ENCODE measurements at regions not wholly inside any gene's neighbourhood (a gene's known extent, or its start where the extent isn't known, plus 50 kb on each side); places are given as distances from the start of the nearest gene placed in this dataset.
"Not testable (repeated sequence)": the region's sequence is repeated elsewhere in the genome, so short reads cannot be mapped to it uniquely, and the experiment has no call there.

GRCh38 chr2:186380805-186381204, 105.3 kb upstream of the ZC3H15 start:
- in situ Hi-C loops (cut with HindIII; ENCODE audit: low pct_unique_long_range_greater_than_20kb, low sequenced_read_pairs) = no loop called here
- no peak for DNase-seq (ENCODE audit: low read depth, low spot score)

- in situ Hi-C loops (cut with HindIII; ENCODE audit: low pct_unique_long_range_greater_than_20kb, low sequenced_read_pairs) = no loop called here
- DNase-seq (ENCODE audit: low read depth, low spot score) = no peak
These were observed 104.5 kb upstream of the ZC3H15 start for GRCh38 chr2:186381573-186381972.

GRCh38 chr2:186382932-186383331, 103.1 kb upstream of the ZC3H15 start:
- DNase-seq (ENCODE audit: low read depth, low spot score) = no peak
- in situ Hi-C loops (cut with HindIII; ENCODE audit: low pct_unique_long_range_greater_than_20kb, low sequenced_read_pairs) = no loop called here

DNA sequence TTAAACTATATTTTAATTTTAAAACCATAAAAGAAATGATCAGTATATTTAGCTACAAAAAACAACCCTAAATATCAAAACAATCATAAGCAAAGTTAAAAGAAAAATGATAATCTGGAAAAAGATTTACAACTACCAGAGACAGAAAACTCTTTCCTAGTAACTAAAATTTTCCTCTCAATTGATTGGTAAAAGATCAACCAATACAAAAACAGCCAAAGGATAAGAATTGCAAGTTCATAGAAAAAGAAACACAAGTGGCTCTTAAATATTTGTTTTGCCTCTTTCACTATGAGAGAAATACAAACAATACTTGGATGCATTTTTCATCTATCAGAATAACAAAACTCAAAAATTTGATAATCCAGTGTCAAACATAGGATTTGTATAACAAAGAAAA, 101.8 kb upstream of the ZC3H15 start:
- in situ Hi-C loops (cut with HindIII; ENCODE audit: low pct_unique_long_range_greater_than_20kb, low sequenced_read_pairs) = no loop called here
- no peak for DNase-seq (ENCODE audit: low read depth, low spot score)

GRCh38 chr2:186385638-186386201, 100.3 kb upstream of the ZC3H15 start:
- DNase-seq (ENCODE audit: low read depth, low spot score); in situ Hi-C loops (cut with HindIII; ENCODE audit: low pct_unique_long_range_greater_than_20kb, low sequenced_read_pairs): not testable (repeated sequence)

DNA sequence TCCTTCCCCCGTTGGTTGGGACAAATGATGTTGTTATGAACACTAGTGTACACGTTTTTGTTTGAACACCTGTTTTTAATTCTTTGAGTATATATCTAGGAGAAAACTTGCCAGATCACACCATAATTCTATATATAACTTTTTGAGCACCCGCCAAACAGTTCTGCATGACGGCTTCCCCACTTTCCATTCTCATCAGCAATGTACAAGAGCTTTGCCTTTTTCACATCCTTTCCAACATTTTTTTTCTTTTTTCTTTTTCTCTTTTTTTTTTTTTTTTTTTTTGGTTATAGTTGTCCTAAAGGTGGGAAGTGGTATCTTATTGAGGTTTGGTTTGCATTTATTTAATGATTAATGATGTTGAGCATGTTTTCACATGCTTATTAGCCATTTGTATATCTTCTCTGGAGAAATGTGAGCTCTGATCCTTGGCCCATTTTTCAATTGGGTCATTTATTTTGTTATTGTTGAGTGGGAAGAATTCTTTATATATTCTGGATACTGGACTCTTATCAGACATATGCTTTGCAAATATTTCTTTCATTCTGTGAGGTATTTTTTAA, 86.9 kb upstream of the ZC3H15 start:
- no peak for DNase-seq (ENCODE audit: low read depth, low spot score)
- in situ Hi-C loops (cut with HindIII; ENCODE audit: low pct_unique_long_range_greater_than_20kb, low sequenced_read_pairs) = no loop called here

DNA sequence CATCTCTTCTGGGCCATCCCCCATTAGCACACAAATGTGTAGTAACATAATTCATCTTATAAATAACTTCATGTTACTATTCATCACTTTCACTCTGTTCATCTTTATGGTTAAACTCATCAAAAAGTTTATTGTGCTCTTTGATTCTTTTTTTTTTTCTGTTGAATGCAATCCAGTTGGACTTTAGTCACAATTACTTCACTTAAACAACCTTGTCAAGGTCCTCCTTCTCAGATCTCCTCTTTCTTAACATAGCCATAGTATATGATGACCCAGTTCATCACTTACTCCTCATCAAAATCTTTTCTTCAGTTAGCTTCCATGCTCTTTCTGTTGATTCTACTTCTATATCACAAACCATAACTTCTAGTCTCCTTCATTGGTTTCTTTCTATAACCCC, 80.2 kb upstream of the ZC3H15 start:
- DNase-seq (ENCODE audit: low read depth, low spot score) = no peak
- in situ Hi-C loops (cut with HindIII; ENCODE audit: low pct_unique_long_range_greater_than_20kb, low sequenced_read_pairs) = no loop called here

GRCh38 chr2:186407611-186408010, 78.4 kb upstream of the ZC3H15 start:
- no peak for DNase-seq (ENCODE audit: low read depth, low spot score)
- in situ Hi-C loops (cut with HindIII; ENCODE audit: low pct_unique_long_range_greater_than_20kb, low sequenced_read_pairs) = no loop called here

- in situ Hi-C loops (cut with HindIII; ENCODE audit: low pct_unique_long_range_greater_than_20kb, low sequenced_read_pairs) = no loop called here
These were observed 75.3 kb upstream of the ZC3H15 start for GRCh38 chr2:186410802-186411201.

GRCh38 chr2:186422226-186422625, 63.8 kb upstream of the ZC3H15 start:
- DNase-seq (ENCODE audit: low read depth, low spot score) = peak; percentile 16
- in situ Hi-C loops (cut with HindIII; ENCODE audit: low pct_unique_long_range_greater_than_20kb, low sequenced_read_pairs) = no loop called here

More at GRCh38 chr2:186410802-186411201, 75.3 kb upstream of the ZC3H15 start:
- no peak for DNase-seq (ENCODE audit: low read depth, low spot score)

DNA sequence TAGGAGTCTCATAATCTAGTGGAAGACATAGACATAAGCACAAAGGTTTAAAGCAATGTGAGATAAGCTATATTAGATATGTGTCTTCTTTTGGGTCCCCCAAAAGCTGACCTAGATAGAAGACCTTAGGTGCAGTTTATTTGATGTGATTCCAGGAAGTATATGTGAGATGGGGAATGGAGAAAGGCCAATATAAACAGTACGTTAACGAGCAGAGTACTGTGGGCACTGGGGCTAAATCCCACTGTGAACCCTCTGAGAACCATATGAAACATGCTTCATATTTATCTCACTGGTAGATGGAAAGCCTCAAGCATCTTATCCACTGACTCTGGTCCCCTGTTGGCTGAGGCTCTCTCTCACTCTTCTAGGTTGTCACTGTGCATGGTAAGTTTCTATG, 62.6 kb upstream of the ZC3H15 start:
- DNase-seq (ENCODE audit: low read depth, low spot score) = no peak
- in situ Hi-C loops (cut with HindIII; ENCODE audit: low pct_unique_long_range_greater_than_20kb, low sequenced_read_pairs) = no loop called here

GRCh38 chr2:186424265-186424664, 61.8 kb upstream of the ZC3H15 start:
- in situ Hi-C loops (cut with HindIII; ENCODE audit: low pct_unique_long_range_greater_than_20kb, low sequenced_read_pairs) = no loop called here
- DNase-seq (ENCODE audit: low read depth, low spot score) = no peak

GRCh38 chr2:186425576-186425975, 60.5 kb upstream of the ZC3H15 start:
- in situ Hi-C loops (cut with HindIII; ENCODE audit: low pct_unique_long_range_greater_than_20kb, low sequenced_read_pairs) = no loop called here
- no peak for DNase-seq (ENCODE audit: low read depth, low spot score)

DNA sequence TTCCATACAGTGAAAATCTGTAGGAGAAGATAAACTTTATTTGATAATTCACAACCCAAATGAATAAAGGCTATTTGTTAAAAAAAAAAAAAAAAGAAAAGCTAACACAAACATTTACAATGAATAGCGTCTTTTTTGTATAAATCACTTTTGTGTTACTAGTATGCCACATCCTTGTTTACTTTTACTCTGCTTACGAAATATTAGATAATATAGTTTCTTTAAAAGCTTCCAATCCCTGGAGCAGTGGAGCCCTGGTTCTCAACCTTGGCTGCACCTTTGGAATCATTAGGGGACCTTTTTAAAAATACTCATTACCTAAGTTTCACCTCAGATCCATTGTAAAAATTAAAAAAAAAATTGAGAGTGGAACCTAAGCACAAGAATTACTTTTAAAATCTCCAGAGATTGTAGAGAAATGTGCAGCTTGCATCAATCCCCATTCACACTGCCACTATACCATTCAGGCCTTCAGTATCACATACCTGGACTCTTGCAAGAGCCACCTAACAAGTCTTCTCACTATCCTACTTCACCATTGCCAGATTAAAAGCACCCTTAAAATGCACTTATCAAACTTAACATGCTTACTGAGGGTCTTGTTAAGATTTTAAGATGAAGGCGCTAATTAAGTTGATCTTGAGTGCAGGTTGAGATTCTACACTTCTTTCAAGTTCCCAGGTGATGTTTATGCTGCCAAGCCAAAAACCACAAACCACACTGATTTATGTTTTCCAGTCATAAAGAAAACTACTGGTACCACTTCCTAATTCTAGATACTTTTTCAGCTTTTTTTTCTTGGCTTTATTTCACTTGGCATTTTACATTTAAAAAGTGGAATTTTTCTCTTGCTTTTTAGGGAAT, 59.7 kb upstream of the ZC3H15 start:
- DNase-seq (ENCODE audit: low read depth, low spot score) = no peak
- in situ Hi-C loops (cut with HindIII; ENCODE audit: low pct_unique_long_range_greater_than_20kb, low sequenced_read_pairs) = no loop called here

- in situ Hi-C loops (cut with HindIII; ENCODE audit: low pct_unique_long_range_greater_than_20kb, low sequenced_read_pairs) = not testable (repeated sequence)
These were observed 59.1 kb upstream of the ZC3H15 start for GRCh38 chr2:186427017-186427350.

DNA sequence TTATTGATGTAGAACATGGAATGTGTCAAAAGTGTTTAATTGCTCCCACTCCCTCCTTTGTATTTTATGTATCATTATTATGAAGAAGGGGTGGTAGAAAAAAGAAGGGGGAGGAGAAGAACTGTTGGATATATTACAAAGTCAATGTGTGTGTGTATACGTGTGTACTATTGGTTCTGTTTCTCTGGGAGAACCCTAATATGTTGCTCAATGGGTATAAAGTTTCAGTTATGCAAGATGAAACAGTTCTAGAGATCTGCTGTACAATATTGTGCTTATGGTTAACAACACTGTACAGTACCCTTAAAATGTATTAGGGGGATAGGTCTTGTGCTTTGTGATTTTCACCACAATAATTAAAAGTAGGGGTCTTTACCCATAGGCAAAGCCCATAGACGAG, 58.1 kb upstream of the ZC3H15 start:
- no peak for DNase-seq (ENCODE audit: low read depth, low spot score)
- in situ Hi-C loops (cut with HindIII; ENCODE audit: low pct_unique_long_range_greater_than_20kb, low sequenced_read_pairs) = no loop called here

More at GRCh38 chr2:186427017-186427350, 59.1 kb upstream of the ZC3H15 start:
- DNase-seq (ENCODE audit: low read depth, low spot score) = not testable (repeated sequence)

DNA sequence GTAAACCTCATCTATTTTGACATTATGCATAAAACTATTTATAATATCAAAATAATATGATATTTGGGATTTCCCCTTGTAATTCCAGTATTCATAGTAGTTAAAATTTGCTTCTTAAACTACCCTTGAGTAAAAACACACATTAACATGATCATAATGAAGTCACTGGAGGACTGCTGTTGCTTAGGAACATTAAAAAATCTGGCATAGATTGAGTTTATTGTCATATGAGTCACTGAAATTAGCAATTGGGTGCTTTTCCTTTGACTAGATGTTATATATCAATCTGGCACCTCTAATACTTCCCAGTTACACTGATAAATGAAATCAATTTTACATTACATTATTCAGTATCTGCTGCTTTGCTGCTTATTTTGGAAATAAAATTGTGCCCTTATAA, 57.0 kb upstream of the ZC3H15 start:
- in situ Hi-C loops (cut with HindIII; ENCODE audit: low pct_unique_long_range_greater_than_20kb, low sequenced_read_pairs) = no loop called here
- DNase-seq (ENCODE audit: low read depth, low spot score) = no peak

DNA sequence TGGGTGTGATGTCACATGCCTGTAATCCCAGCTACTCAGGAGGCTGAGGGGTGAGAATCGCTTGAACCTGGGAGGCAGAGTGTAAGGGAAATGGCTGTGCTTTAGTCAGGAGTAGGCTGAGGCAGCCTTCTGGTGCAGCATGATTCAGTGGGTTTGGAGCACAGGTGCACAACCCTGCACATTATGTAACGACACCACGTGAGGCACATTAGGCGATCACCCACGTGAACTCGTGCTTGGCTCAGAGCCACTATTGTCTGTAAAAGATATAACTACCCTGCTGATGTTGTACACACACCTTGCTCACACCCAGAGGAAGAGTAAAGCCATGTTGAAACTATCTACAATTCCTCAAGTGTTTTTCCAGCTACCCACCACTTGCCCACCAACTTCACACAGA, 54.8 kb upstream of the ZC3H15 start:
- in situ Hi-C loops (cut with HindIII; ENCODE audit: low pct_unique_long_range_greater_than_20kb, low sequenced_read_pairs) = no loop called here
- DNase-seq (ENCODE audit: low read depth, low spot score) = no peak

GRCh38 chr2:186433040-186433439, 53.0 kb upstream of the ZC3H15 start:
- in situ Hi-C loops (cut with HindIII; ENCODE audit: low pct_unique_long_range_greater_than_20kb, low sequenced_read_pairs) = no loop called here
- DNase-seq (ENCODE audit: low read depth, low spot score) = no peak

All from SK-MEL-5 (cell line).